ENCODE measurements at regions not wholly inside any gene's neighbourhood (a gene's known extent, or its start where the extent isn't known, plus 50 kb on each side); places are given as distances from the start of the nearest gene placed in this dataset.

- TF ChIP-seq CTCF (IDR thresholded peaks at IDR 0.05 in 8 of 11, conservative IDR thresholded peaks at IDR 0.05 in 3 of 11) (no peak), POLR2A (IDR thresholded peaks at IDR 0.05) (no peak)
Measured at GRCh38 chr3:135576751-135577150, 388.8 kb upstream of the PPP2R3A start.

Data from spleen (tissue), 7 donors.